H1 (cell line): ENCODE measurements at regions not wholly inside any gene's neighbourhood (a gene's known extent, or its start where the extent isn't known, plus 50 kb on each side); places are given as distances from the start of the nearest gene placed in this dataset.

Experiments
- CTCF ChIA-PET: fragments of 300-600 bp; sonication (Branson Sonifier 250); formaldehyde crosslinking; loops from one replicate; lab custom pipeline; 2021; ENCODE audit not compliant: partially characterized antibody; lab: Charles Lee
- POLR2A ChIA-PET: fragments of 300-600 bp; sonication (Branson Sonifier 250); formaldehyde crosslinking; loops from one replicate; lab custom pipeline; 2021; ENCODE audit warnings: inconsistent platforms; ENCODE audit not compliant: partially characterized antibody; lab: Charles Lee
- DNase-seq, 2 experiments: peaks; one replicate each; pipeline versions ENCODE4 v3.0.0 to v3.0.0-alpha.2; 2010 to 2022; ENCODE audit warnings: low spot score in 2 of 2, low read depth in 1 of 2, mixed read lengths in 1 of 2
- FAIRE-seq: peaks from 2 replicates; lab custom pipeline; 2011; peaks lifted over from hg19 to GRCh38; lab: Jason Lieb, UNC
- H2AFZ ChIP-seq: 2 replicates; pipeline ENCODE4 v1.8.1; 2012; ENCODE audit warnings: low read length, inconsistent platforms
- H2AK5ac ChIP-seq: 2 replicates; pipeline ENCODE4 v1.6.1; 2013; ENCODE audit warnings: low read depth, low read length
- H2BK120ac ChIP-seq: replicated peaks from 2 replicates; pipeline ENCODE3; 2013; ENCODE audit warnings: low read depth, low read length, inconsistent platforms
- H2BK12ac ChIP-seq: 2 replicates; pipeline ENCODE4 v1.6.1; 2013; ENCODE audit warnings: low read depth, low read length
- H2BK15ac ChIP-seq: 2 replicates; pipeline ENCODE4 v1.6.1; 2013; ENCODE audit warnings: low read length
- H2BK20ac ChIP-seq: 2 replicates; pipeline ENCODE4 v1.6.1; 2013; ENCODE audit warnings: low read length
- H2BK5ac ChIP-seq: 2 replicates; pipeline ENCODE4 v1.6.1; 2013; ENCODE audit warnings: low read depth, low read length
- H3K14ac ChIP-seq: 2 replicates; pipeline ENCODE4 v1.6.1; 2013; ENCODE audit warnings: inconsistent platforms; ENCODE audit not compliant: insufficient read length
- H3K18ac ChIP-seq: 2 replicates; pipeline ENCODE4 v1.6.1; 2013; ENCODE audit warnings: low read length; ENCODE audit errors: extremely low read depth
- H3K23ac ChIP-seq: 2 replicates; pipeline ENCODE4 v1.6.1; 2013; ENCODE audit warnings: inconsistent platforms; ENCODE audit not compliant: insufficient read length
- H3K23me2 ChIP-seq: 2 replicates; pipeline ENCODE4 v1.6.1; 2013; ENCODE audit warnings: low read depth, low read length
- H3K27ac ChIP-seq: 2 replicates; pipeline ENCODE4 v1.6.1; 2011; ENCODE audit warnings: low read depth, low read length, inconsistent platforms
- H3K27me3 ChIP-seq, 4 experiments: replicated peaks in 1 of 4; 1 replicate in 1 of 4; 2 replicates in 3 of 4; pipeline versions ENCODE4 v1.6.1 to v1.8.1; 2011 to 2013; ENCODE audit warnings: low read length in 3 of 4, mild to moderate bottlenecking in 3 of 4, inconsistent platforms in 2 of 4, mixed read lengths in 2 of 4, moderate library complexity in 1 of 4; ENCODE audit not compliant: control insufficient read depth in 3 of 4, insufficient read depth in 3 of 4; ENCODE audit errors: extremely low read depth in 1 of 4
- H3K36me3 ChIP-seq, 4 experiments: 2 replicates each; pipeline versions ENCODE4 v1.6.1 to v1.8.1; 2011 to 2013; ENCODE audit warnings: mild to moderate bottlenecking in 4 of 4, low read length in 3 of 4, moderate library complexity in 2 of 4, control low read depth in 1 of 4, inconsistent platforms in 1 of 4; ENCODE audit not compliant: insufficient read depth in 4 of 4, control insufficient read depth in 2 of 4
- H3K4ac ChIP-seq: replicated peaks from 2 replicates; pipeline ENCODE3; 2013; ENCODE audit warnings: low read length, low read depth, mixed read lengths, inconsistent platforms; ENCODE audit not compliant: insufficient read length
- H3K4me1 ChIP-seq, 4 experiments: replicated peaks in 1 of 4; 1 replicate in 1 of 4; 2 replicates in 3 of 4; pipeline versions ENCODE4 v1.6.1 to v1.8.1; 2011 to 2013; ENCODE audit warnings: low read length in 3 of 4, inconsistent platforms in 2 of 4, mixed read lengths in 1 of 4; ENCODE audit not compliant: insufficient read depth in 4 of 4, control insufficient read depth in 3 of 4
- H3K4me2 ChIP-seq, 2 experiments: 2 replicates each; pipeline versions ENCODE4 v1.6.1 to v1.8.1; 2011 to 2013; ENCODE audit warnings: low read depth in 2 of 2, low read length in 2 of 2, control low read depth in 1 of 2, inconsistent platforms in 1 of 2, mild to moderate bottlenecking in 1 of 2; ENCODE audit not compliant: insufficient read depth in 1 of 2
- H3K4me3 ChIP-seq, 4 experiments: fragments of 200-600, 300-600 bp in 1 of 4; sonication (generic), shearing (Covaris generic), sonication (Bioruptor Twin) in 1 of 4; 2 replicates each; pipeline versions ENCODE4 v1.5.1 to v1.8.1; 2011 to 2016; ENCODE audit warnings: low read length in 4 of 4, low read depth in 3 of 4, control low read depth in 2 of 4, inconsistent platforms in 2 of 4, mild to moderate bottlenecking in 2 of 4, mixed read lengths in 1 of 4, moderate library complexity in 1 of 4; ENCODE audit not compliant: insufficient read depth in 2 of 4; ENCODE audit errors: extremely low read depth in 1 of 4
- H3K56ac ChIP-seq: replicated peaks from 2 replicates; pipeline ENCODE3; 2013; ENCODE audit warnings: low read depth, mild to moderate bottlenecking, mixed read lengths, low read length, inconsistent platforms; ENCODE audit not compliant: insufficient read length
- H3K79me1 ChIP-seq: 2 replicates; pipeline ENCODE4 v1.6.1; 2013; ENCODE audit warnings: low read depth, low read length, control low read depth
- H3K79me2 ChIP-seq, 2 experiments: 2 replicates each; pipeline versions ENCODE4 v1.6.1 to v1.8.1; 2012 to 2013; ENCODE audit warnings: low read length in 2 of 2, mild to moderate bottlenecking in 2 of 2, inconsistent platforms in 1 of 2; ENCODE audit not compliant: insufficient read depth in 2 of 2, control insufficient read depth in 1 of 2
- H3K9ac ChIP-seq, 4 experiments: replicated peaks in 1 of 4; 1 replicate in 1 of 4; 2 replicates in 3 of 4; pipeline versions ENCODE4 v1.6.1 to v1.8.1; 2011 to 2013; ENCODE audit warnings: low read depth in 3 of 4, low read length in 3 of 4, control low read depth in 2 of 4, mild to moderate bottlenecking in 2 of 4, moderate library complexity in 2 of 4, inconsistent platforms in 1 of 4; ENCODE audit errors: extremely low read depth in 1 of 4
- H3K9me3 ChIP-seq, 2 experiments: 2 replicates each; pipeline versions ENCODE4 v1.6.1 to v1.8.1; 2012 to 2013; ENCODE audit warnings: mild to moderate bottlenecking in 2 of 2, moderate library complexity in 2 of 2, control low read depth in 1 of 2, inconsistent platforms in 1 of 2, low read depth in 1 of 2, low read length in 1 of 2, mixed read lengths in 1 of 2; ENCODE audit not compliant: insufficient read depth in 2 of 2
- H4K20me1 ChIP-seq, 2 experiments: replicated peaks in 1 of 2; 2 replicates each; pipeline versions ENCODE3 to v1.8.1; 2011 to 2013; ENCODE audit warnings: inconsistent platforms in 2 of 2, low read length in 2 of 2, mild to moderate bottlenecking in 1 of 2; ENCODE audit not compliant: insufficient read depth in 2 of 2, control insufficient read depth in 1 of 2
- H4K5ac ChIP-seq: 2 replicates; pipeline ENCODE4 v1.6.1; 2013; ENCODE audit warnings: low read length, low read depth, mixed read lengths, inconsistent platforms; ENCODE audit not compliant: insufficient read length
- H4K8ac ChIP-seq: 2 replicates; pipeline ENCODE4 v1.8.0; 2013; ENCODE audit warnings: mild to moderate bottlenecking, moderate library complexity, low read length, inconsistent platforms; ENCODE audit not compliant: insufficient read depth; ENCODE audit errors: extremely low read depth
- H4K91ac ChIP-seq: replicated peaks from 2 replicates; pipeline ENCODE3; 2013; ENCODE audit warnings: low read length, mixed read lengths, inconsistent platforms; ENCODE audit not compliant: insufficient read length
- RAD21 ChIP-seq, 2 experiments: IDR thresholded peaks in 1 of 2; conservative IDR thresholded peaks in 1 of 2; 2 replicates each; pipeline ENCODE4 v1.6.1; 2011; ENCODE audit warnings: low read depth in 2 of 2, low read length in 2 of 2, improper control_type of control experiment in 1 of 2, inconsistent platforms in 1 of 2, mild to moderate bottlenecking in 1 of 2, moderate library complexity in 1 of 2
- SIN3A ChIP-seq, 2 experiments: IDR thresholded peaks in 1 of 2; conservative IDR thresholded peaks in 1 of 2; 2 replicates each; pipeline ENCODE4 v1.6.1; 2011 to 2012; ENCODE audit warnings: low read length in 2 of 2, improper control_type of control experiment in 1 of 2, low read depth in 1 of 2, mild to moderate bottlenecking in 1 of 2
- WGBS, 2 experiments: shearing (Covaris generic) in 1 of 2; methylation state at CpG; one replicate each; pipeline versions ENCODE4 v1.1.6 to v1.1.7; 2013 to 2015; ENCODE audit warnings: low lambda C conversion rate in 2 of 2, mixed read lengths in 2 of 2, inconsistent platforms in 1 of 2, low coverage in 1 of 2, missing lambda C conversion rate in 1 of 2; ENCODE audit not compliant: insufficient replicate concordance in 2 of 2, insufficient coverage in 1 of 2, insufficient read length in 1 of 2; ENCODE audit errors: extremely low coverage in 1 of 2, missing lambda C conversion rate in 1 of 2; 5-methylcytosine and 5-hydroxymethylcytosine counted together
- TF ChIP-seq, protein P1 (sequence below), 3 experiments: IDR thresholded peaks; 1 replicate in 2 of 3; 2 replicates in 1 of 3; pipeline versions ENCODE4 v1.5.1 to v1.6.1; 2011; ENCODE audit warnings: low read length in 3 of 3, mild to moderate bottlenecking in 3 of 3, inconsistent platforms in 2 of 3, low read depth in 1 of 3, moderate library complexity in 1 of 3; ENCODE audit not compliant: insufficient read depth in 1 of 3; ENCODE audit errors: control extremely low read depth in 1 of 3

DNA sequence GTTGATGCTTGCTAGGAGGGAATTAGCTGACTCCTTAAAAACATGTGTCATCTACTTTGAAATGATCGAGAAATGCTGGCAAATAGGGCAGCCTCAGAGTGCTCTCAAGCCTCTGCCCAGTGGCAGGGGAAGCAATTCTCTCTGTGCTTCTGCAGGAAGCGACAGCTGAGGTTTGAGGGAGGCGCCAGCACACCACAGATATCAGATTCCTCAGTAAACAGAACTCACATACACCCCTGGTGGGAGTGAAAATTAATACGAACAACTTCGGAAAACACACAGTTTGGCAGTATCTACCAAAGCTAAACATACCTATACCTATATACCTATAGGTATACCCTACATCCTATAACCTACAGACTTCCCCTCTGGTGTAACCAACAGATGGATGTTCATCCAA is 61.3 kb downstream of the NSMCE3 start:
- Histone ChIP-seq H4K20me1 (no peaks in the 10 kb centered on the region), H3K9ac (no peak overlapping the region), H3K79me2 (no peaks in the 10 kb centered on the region), H3K9me3 (0 out of 4 replicates have a peak, but pooled peaks cover 0 to 3% of the 10 kb centered on the region in 2 experiments), H3K4me1 (peaks cover 0 to 5% (median 1%) of the 10 kb centered on the region in 4 experiments; a peak in 3 of 7 replicates), H2BK15ac (no peak overlapping the region), H3K4me3 (no peak overlapping the region), H4K91ac (no peak overlapping the region), H3K18ac (no peak overlapping the region), H2BK120ac (no peak overlapping the region), H2AK5ac (no peak overlapping the region), H3K27me3 (no peaks in the 10 kb centered on the region), H3K4me2 (no peak overlapping the region), H3K79me1 (no peaks in the 10 kb centered on the region), H4K8ac (no peak overlapping the region), H2BK20ac (no peak overlapping the region), H2BK12ac (no peak overlapping the region), H3K56ac (no peak overlapping the region), H3K4ac (no peak overlapping the region), H4K5ac (no peak overlapping the region), H3K36me3 (no peaks in the 10 kb centered on the region), H3K23me2 (no peaks in the 10 kb centered on the region), H2BK5ac (no peak overlapping the region), H2AFZ (no peak overlapping the region), H3K14ac (no peak overlapping the region), H3K23ac (no peak overlapping the region), H3K27ac (no peak overlapping the region)
- DNase-seq (no peak), FAIRE-seq (no peak)
- WGBS, 2 experiments = 70% methylated on average over 5 of the region's 5 CpGs; no CpG with 5 or more reads in 1 of the 2 experiments
- ChIA-PET POLR2A (no interaction called here), CTCF (interaction anchor here (0.7 to 2.5 kb wide), 5 partner anchors 12 to 193 kb away, joined by 3 to 8 read pairs (median 4); no protein-coding TSS in a partner anchor)
- TF ChIP-seq SIN3A (conservative IDR thresholded peaks at IDR 0.05 in 1 of 2, IDR thresholded peaks at IDR 0.05 in 1 of 2; ENCODE audit: low read depth in 1 of 2, low read length in 2 of 2) (no peak), RAD21 (IDR thresholded peaks at IDR 0.05 in 1 of 2, conservative IDR thresholded peaks at IDR 0.05 in 1 of 2; ENCODE audit: low read depth in 2 of 2, low read length in 2 of 2) (0 out of 4 replicates have a peak, but pooled peaks of 1 of the 2 experiments have one; percentile 1)
- TF ChIP-seq, protein P1, sequence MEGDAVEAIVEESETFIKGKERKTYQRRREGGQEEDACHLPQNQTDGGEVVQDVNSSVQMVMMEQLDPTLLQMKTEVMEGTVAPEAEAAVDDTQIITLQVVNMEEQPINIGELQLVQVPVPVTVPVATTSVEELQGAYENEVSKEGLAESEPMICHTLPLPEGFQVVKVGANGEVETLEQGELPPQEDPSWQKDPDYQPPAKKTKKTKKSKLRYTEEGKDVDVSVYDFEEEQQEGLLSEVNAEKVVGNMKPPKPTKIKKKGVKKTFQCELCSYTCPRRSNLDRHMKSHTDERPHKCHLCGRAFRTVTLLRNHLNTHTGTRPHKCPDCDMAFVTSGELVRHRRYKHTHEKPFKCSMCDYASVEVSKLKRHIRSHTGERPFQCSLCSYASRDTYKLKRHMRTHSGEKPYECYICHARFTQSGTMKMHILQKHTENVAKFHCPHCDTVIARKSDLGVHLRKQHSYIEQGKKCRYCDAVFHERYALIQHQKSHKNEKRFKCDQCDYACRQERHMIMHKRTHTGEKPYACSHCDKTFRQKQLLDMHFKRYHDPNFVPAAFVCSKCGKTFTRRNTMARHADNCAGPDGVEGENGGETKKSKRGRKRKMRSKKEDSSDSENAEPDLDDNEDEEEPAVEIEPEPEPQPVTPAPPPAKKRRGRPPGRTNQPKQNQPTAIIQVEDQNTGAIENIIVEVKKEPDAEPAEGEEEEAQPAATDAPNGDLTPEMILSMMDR (IDR thresholded peaks at IDR 0.05; ENCODE audit: control extremely low read depth in 1 of 3, insufficient read depth in 1 of 3, low read depth in 1 of 3, low read length in 3 of 3) = peak in 1 of 3 experiments; percentile 15; a peak in 1 of 4 replicates
